Activated naive CD4-positive, alpha-beta T cell treated with anti-CD3 and anti-CD28 coated beads for 36 hours (primary cell): ENCODE measurements at regions not wholly inside any gene's neighbourhood (a gene's known extent, or its start where the extent isn't known, plus 50 kb on each side); places are given as distances from the start of the nearest gene placed in this dataset.

Source experiments
- CTCF ChIA-PET: fragments of 350-600 bp; sonication (Branson Sonifier 250); formaldehyde crosslinking; loops from one replicate; lab custom pipeline; 2021; ENCODE audit warnings: antibody characterized with exemption; lab: Charles Lee
- DNase-seq: peaks from one replicate; pipeline ENCODE4 v3.0.0-alpha.2; 2020
- H3K27ac Mint-ChIP-seq: one replicate; pipeline ENCODE4 v1.8.0; 2021; ENCODE audit warnings: mild to moderate bottlenecking, mixed read lengths
- H3K27me3 Mint-ChIP-seq: one replicate; pipeline ENCODE4 v1.8.0; 2021; ENCODE audit warnings: low read depth, mixed read lengths
- H3K36me3 Mint-ChIP-seq: one replicate; pipeline ENCODE4 v1.8.0; 2021; ENCODE audit warnings: low read depth, mixed read lengths
- H3K4me1 Mint-ChIP-seq: one replicate; pipeline ENCODE4 v1.8.0; 2021; ENCODE audit warnings: low read depth, mixed read lengths
- H3K4me3 Mint-ChIP-seq: one replicate; pipeline ENCODE4 v1.8.0; 2021; ENCODE audit warnings: mild to moderate bottlenecking, moderate library complexity, mixed read lengths
- H3K9me3 Mint-ChIP-seq: one replicate; pipeline ENCODE4 v1.8.0; 2021; ENCODE audit warnings: mixed read lengths
- intact Hi-C: fragments of 100-400 bp; cut with micrococcal nuclease; formaldehyde crosslinking; loops from one replicate; pipeline ENCODE4 v1.15.1; 2023

DNA sequence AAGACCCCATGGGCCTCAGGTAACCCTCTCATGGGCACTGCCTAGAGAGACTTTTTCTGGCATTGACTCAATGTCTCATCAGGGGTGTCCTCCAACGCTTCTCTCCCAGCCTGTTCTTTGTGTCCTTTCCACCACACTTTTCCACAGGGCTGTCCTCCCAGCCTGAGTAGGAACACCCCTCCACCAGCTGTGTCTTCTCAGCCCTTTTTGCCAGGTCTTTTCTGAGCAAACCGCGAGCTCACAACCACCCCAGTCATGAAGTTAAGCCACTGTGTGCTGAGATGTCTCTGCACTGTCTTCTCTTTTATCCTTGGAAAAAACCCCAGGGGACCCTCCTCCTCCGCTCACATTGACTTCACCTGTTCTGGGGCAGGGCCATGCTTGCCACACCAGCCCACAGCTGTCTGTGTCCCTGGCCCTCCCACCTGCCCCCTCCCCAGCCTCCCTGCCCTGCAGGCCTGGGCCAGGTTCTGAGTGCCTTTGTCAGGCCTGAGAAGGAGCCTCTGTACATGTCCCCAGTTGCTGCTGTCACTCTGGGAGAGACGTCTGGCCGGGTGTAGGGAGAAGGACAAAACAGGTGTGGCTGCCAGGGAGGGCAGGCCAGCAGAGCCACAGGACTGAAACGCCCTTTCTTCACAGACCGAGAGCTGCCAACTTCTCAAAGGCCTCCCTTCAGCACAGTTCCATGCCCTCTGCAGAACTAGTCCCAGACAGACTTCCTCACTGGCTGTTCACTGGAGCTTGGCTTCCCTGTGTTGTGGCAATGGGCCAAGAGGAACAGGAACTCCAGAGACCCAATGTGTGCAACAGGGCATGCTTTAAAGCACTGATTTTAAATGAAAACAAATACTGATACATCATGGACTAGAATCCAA is 50.5 kb upstream of the PNMA1 start:
- DNase-seq: no peak
- Mint-ChIP-seq H3K4me3 (no peak overlapping the region), H3K27ac (peak overlapping the region; percentile 41), H3K27me3 (no peaks in the 10 kb centered on the region), H3K9me3 (no peaks in the 10 kb centered on the region), H3K36me3 (peaks cover 1% of the 10 kb centered on the region), H3K4me1 (peaks cover 61% of the 10 kb centered on the region)
- intact Hi-C loops: loop anchor here (5.0 kb wide), 2 partner anchors 307 to 808 kb away; partner anchors contain the start of gene NUMB
- CTCF ChIA-PET: interaction anchor here (0.7 to 1.2 kb wide), 2 partner anchors 8 to 10 kb away, joined by 4 read pairs; no protein-coding TSS in a partner anchor
